Parathyroid adenoma (tissue), 2 donors: ENCODE measurements at regions not wholly inside any gene's neighbourhood (a gene's known extent, or its start where the extent isn't known, plus 50 kb on each side); places are given as distances from the start of the nearest gene placed in this dataset.
"Not testable (repeated sequence)": the region's sequence is repeated elsewhere in the genome, so short reads cannot be mapped to it uniquely, and the experiment has no call there.

Experiments
- H2AFZ ChIP-seq: fragments of 300-600 bp; sonication (generic); one replicate; pipeline ENCODE4 v1.7.0; 2017; ENCODE audit warnings: antibody characterized with exemption, mild to moderate bottlenecking
- H3K27ac ChIP-seq: fragments of 300-600 bp; sonication (generic); one replicate; pipeline ENCODE4 v1.7.0; 2017
- H3K27me3 ChIP-seq: fragments of 300-600 bp; sonication (generic); one replicate; pipeline ENCODE4 v1.7.0; 2017; ENCODE audit warnings: low read length; ENCODE audit not compliant: control insufficient read depth, insufficient read depth
- H3K36me3 ChIP-seq: fragments of 300-600 bp; sonication (generic); one replicate; pipeline ENCODE4 v1.7.0; 2017; ENCODE audit warnings: low read length; ENCODE audit not compliant: control insufficient read depth, insufficient read depth
- H3K4me1 ChIP-seq: fragments of 300-600 bp; sonication (generic); one replicate; pipeline ENCODE4 v1.7.0; 2017; ENCODE audit warnings: control low read depth
- H3K4me2 ChIP-seq: fragments of 300-600 bp; sonication (generic); one replicate; pipeline ENCODE4 v1.7.0; 2017; ENCODE audit warnings: low read length
- H3K4me3 ChIP-seq: fragments of 300-600 bp; sonication (generic); one replicate; pipeline ENCODE4 v1.7.0; 2017; ENCODE audit warnings: low read depth, low read length
- H3K79me2 ChIP-seq: fragments of 300-600 bp; sonication (generic); one replicate; pipeline ENCODE4 v1.7.0; 2017; ENCODE audit warnings: control low read depth
- H3K9ac ChIP-seq: fragments of 300-600 bp; sonication (generic); one replicate; pipeline ENCODE4 v1.7.0; 2017; ENCODE audit warnings: mild to moderate bottlenecking
- H3K9me3 ChIP-seq: fragments of 300-600 bp; sonication (generic); one replicate; pipeline ENCODE4 v1.7.0; 2017; ENCODE audit warnings: low read length; ENCODE audit not compliant: control insufficient read depth
- CTCF ChIP-seq: fragments of 300-600 bp; sonication (generic); IDR thresholded peaks from one replicate; pipeline ENCODE4 v1.7.0; 2017; ENCODE audit warnings: antibody characterized with exemption, mild to moderate bottlenecking
- donor health status: primary hyperparathyroidism.

- Histone ChIP-seq H3K4me1 (no peaks in the 10 kb centered on the region), H3K27ac (no peak overlapping the region), H3K9ac (no peak overlapping the region), H3K4me2 (no peak overlapping the region), H3K9me3 (no peaks in the 10 kb centered on the region), H3K36me3 (no peaks in the 10 kb centered on the region), H3K27me3 (no peaks in the 10 kb centered on the region), H2AFZ (no peak overlapping the region), H3K79me2 (no peaks in the 10 kb centered on the region), H3K4me3 (no peak overlapping the region)
- TF ChIP-seq CTCF: no peak
These were observed 158.3 kb upstream of the CACNA1E start for GRCh38 chr1:181324797-181325616.

- H3K27ac ChIP-seq, H3K4me3 ChIP-seq: not testable (repeated sequence)
These were observed 157.6 kb upstream of the CACNA1E start for GRCh38 chr1:181325765-181326164.

GRCh38 chr1:181326348-181326747, 157.0 kb upstream of the CACNA1E start:
- Histone ChIP-seq H2AFZ (no peak overlapping the region), H3K4me2 (no peak overlapping the region), H3K79me2 (no peaks in the 10 kb centered on the region), H3K27me3 (no peaks in the 10 kb centered on the region), H3K9ac (no peak overlapping the region), H3K36me3 (no peaks in the 10 kb centered on the region), H3K9me3 (no peaks in the 10 kb centered on the region), H3K27ac (no peak overlapping the region), H3K4me1 (no peaks in the 10 kb centered on the region), H3K4me3 (no peak overlapping the region)
- TF ChIP-seq CTCF: no peak

More at GRCh38 chr1:181325765-181326164, 157.6 kb upstream of the CACNA1E start:
- H2AFZ ChIP-seq, H3K27me3 ChIP-seq, H3K36me3 ChIP-seq, H3K4me2 ChIP-seq, H3K9ac ChIP-seq, H3K79me2 ChIP-seq, H3K4me1 ChIP-seq, H3K9me3 ChIP-seq: not testable (repeated sequence)

- no peaks in the 10 kb centered on the region for H3K9me3 ChIP-seq
- no peaks in the 10 kb centered on the region for H3K27me3 ChIP-seq
- H3K9ac ChIP-seq: no peak overlapping the region
- H3K4me2 ChIP-seq: no peak overlapping the region
- H3K4me1 ChIP-seq: no peaks in the 10 kb centered on the region
- H3K4me3 ChIP-seq: no peak overlapping the region
- H3K27ac ChIP-seq: no peak overlapping the region
- H3K36me3 ChIP-seq: no peaks in the 10 kb centered on the region
- no peak overlapping the region for H2AFZ ChIP-seq
- no peak for TF ChIP-seq CTCF
- no peaks in the 10 kb centered on the region for H3K79me2 ChIP-seq
These were observed 155.5 kb upstream of the CACNA1E start for GRCh38 chr1:181327796-181328195.

GRCh38 chr1:181334724-181335123, 148.6 kb upstream of the CACNA1E start:
- H3K27ac ChIP-seq: no peak overlapping the region
- H3K79me2 ChIP-seq: no peaks in the 10 kb centered on the region
- H3K9me3 ChIP-seq: no peaks in the 10 kb centered on the region
- no peaks in the 10 kb centered on the region for H3K4me1 ChIP-seq
- no peak overlapping the region for H3K4me3 ChIP-seq
- no peak for TF ChIP-seq CTCF
- H2AFZ ChIP-seq: no peak overlapping the region
- no peak overlapping the region for H3K4me2 ChIP-seq
- no peaks in the 10 kb centered on the region for H3K27me3 ChIP-seq
- no peak overlapping the region for H3K9ac ChIP-seq
- H3K36me3 ChIP-seq: no peaks in the 10 kb centered on the region
